Smooth muscle cell (in vitro differentiated cells): ENCODE measurements at regions not wholly inside any gene's neighbourhood (a gene's known extent, or its start where the extent isn't known, plus 50 kb on each side); places are given as distances from the start of the nearest gene placed in this dataset.

ENCODE experiments used
- DNase-seq: peaks from one replicate; lab custom pipeline; 2025; ENCODE audit not compliant: unreplicated experiment; lab: John Stamatoyannopoulos, UW
- H2AFZ ChIP-seq: fragments of 200-600 bp; sonication (generic); 2 replicates; pipeline ENCODE4 v1.6.0; 2016; ENCODE audit warnings: antibody characterized with exemption, low read depth, mild to moderate bottlenecking
- H3F3A ChIP-seq: fragments of 200-600 bp; sonication (generic); 2 replicates; pipeline ENCODE4 v1.6.0; 2017; ENCODE audit warnings: antibody characterized with exemption, low read depth
- H3K27ac ChIP-seq: fragments of 200-600 bp; sonication (generic); 2 replicates; pipeline ENCODE4 v1.5.1; 2016; ENCODE audit warnings: low read depth, mild to moderate bottlenecking
- H3K27me3 ChIP-seq: fragments of 200-600 bp; sonication (generic); 2 replicates; pipeline ENCODE4 v1.6.1; 2016; ENCODE audit warnings: low read depth, mild to moderate bottlenecking
- H3K36me3 ChIP-seq: fragments of 200-600 bp; sonication (generic); 2 replicates; pipeline ENCODE4 v1.5.1; 2016; ENCODE audit warnings: low read depth
- H3K4me1 ChIP-seq: fragments of 200-600 bp; sonication (generic); 2 replicates; pipeline ENCODE4 v1.5.1; 2016; ENCODE audit warnings: low read depth
- H3K4me2 ChIP-seq: fragments of 200-600 bp; sonication (generic); 2 replicates; pipeline ENCODE4 v1.6.0; 2016; ENCODE audit warnings: mild to moderate bottlenecking
- H3K4me3 ChIP-seq: fragments of 200-600 bp; sonication (generic); 2 replicates; pipeline ENCODE4 v1.5.1; 2016; ENCODE audit warnings: mild to moderate bottlenecking
- H3K79me2 ChIP-seq: fragments of 200-600 bp; sonication (generic); 2 replicates; pipeline ENCODE4 v1.6.0; 2016; ENCODE audit warnings: low read depth, mild to moderate bottlenecking
- H3K9ac ChIP-seq: fragments of 200-600 bp; sonication (generic); 2 replicates; pipeline ENCODE4 v1.6.0; 2016; ENCODE audit warnings: low read depth
- H3K9me3 ChIP-seq: fragments of 200-600 bp; sonication (generic); replicated peaks from 2 replicates; pipeline ENCODE4 v1.5.1; 2016; ENCODE audit warnings: low read depth
- H4K20me1 ChIP-seq: fragments of 200-600 bp; sonication (generic); 2 replicates; pipeline ENCODE4 v1.6.0; 2016; ENCODE audit warnings: low read depth
- CTCF ChIP-seq: fragments of 200-600 bp; sonication (generic); IDR thresholded peaks from 2 replicates; pipeline ENCODE4 v1.5.1; 2017; ENCODE audit warnings: borderline replicate concordance, mild to moderate bottlenecking, antibody characterized with exemption; ENCODE audit not compliant: insufficient read depth, poor library complexity, severe bottlenecking
- WGBS: methylation state at CpG from one replicate; pipeline ENCODE4 v1.1.7; 2016; ENCODE audit warnings: low lambda C conversion rate; 5-methylcytosine and 5-hydroxymethylcytosine counted together

- Histone ChIP-seq H2AFZ (no peak overlapping the region), H3K27me3 (no peaks in the 10 kb centered on the region), H3K9ac (no peak overlapping the region), H3K27ac (no peak overlapping the region), H3K79me2 (no peaks in the 10 kb centered on the region), H3K4me1 (no peaks in the 10 kb centered on the region), H3K9me3 (no peaks in the 10 kb centered on the region), H4K20me1 (no peaks in the 10 kb centered on the region), H3K4me3 (no peak overlapping the region), H3K36me3 (no peaks in the 10 kb centered on the region), H3F3A (no peaks in the 10 kb centered on the region), H3K4me2 (no peak overlapping the region)
- TF ChIP-seq CTCF = no peak
- WGBS = 81% methylated on average over 8 of the region's 8 CpGs
- DNase-seq = no peak
These were observed 136.5 kb upstream of the TNP1 start for GRCh38 chr2:216996279-216996845.

- Histone ChIP-seq H3K9me3 (no peaks in the 10 kb centered on the region), H3K27me3 (no peaks in the 10 kb centered on the region), H3K4me1 (no peaks in the 10 kb centered on the region), H2AFZ (peak overlapping the region; percentile 70), H3K4me2 (peak overlapping the region; percentile 41), H3K4me3 (no peak overlapping the region), H4K20me1 (no peaks in the 10 kb centered on the region), H3F3A (no peaks in the 10 kb centered on the region), H3K36me3 (no peaks in the 10 kb centered on the region), H3K9ac (no peak overlapping the region), H3K27ac (no peak overlapping the region), H3K79me2 (no peaks in the 10 kb centered on the region)
- no peak for DNase-seq
- TF ChIP-seq CTCF = no peak
- 77% methylated on average over 7 of the region's 7 CpGs for WGBS
These were observed 134.5 kb upstream of the TNP1 start for GRCh38 chr2:216994353-216994854.

- Histone ChIP-seq H3F3A (no peaks in the 10 kb centered on the region), H3K9me3 (no peaks in the 10 kb centered on the region), H3K36me3 (no peaks in the 10 kb centered on the region), H3K4me2 (peak overlapping the region; percentile 20), H3K4me1 (no peaks in the 10 kb centered on the region), H3K79me2 (no peaks in the 10 kb centered on the region), H3K27ac (no peak overlapping the region), H2AFZ (peak overlapping the region; percentile 84), H4K20me1 (no peaks in the 10 kb centered on the region), H3K27me3 (no peaks in the 10 kb centered on the region), H3K4me3 (no peak overlapping the region), H3K9ac (no peak overlapping the region)
- no peak for DNase-seq
- WGBS = 77% methylated on average over 3 of the region's 3 CpGs
- no peak for TF ChIP-seq CTCF
These were observed 132.3 kb upstream of the TNP1 start for GRCh38 chr2:216992056-216992675.

- no peak for TF ChIP-seq CTCF
- H2AFZ ChIP-seq = peak overlapping the region; percentile 84
- no peak overlapping the region for H3K27ac ChIP-seq
- no peaks in the 10 kb centered on the region for H3K4me1 ChIP-seq
- DNase-seq = no peak
- no peaks in the 10 kb centered on the region for H3K27me3 ChIP-seq
- no peaks in the 10 kb centered on the region for H3F3A ChIP-seq
- no peaks in the 10 kb centered on the region for H4K20me1 ChIP-seq
- no peak overlapping the region for H3K4me3 ChIP-seq
- WGBS = 9% methylated on average over 1 of the region's 1 CpG
- H3K79me2 ChIP-seq = no peaks in the 10 kb centered on the region
- peak overlapping the region; percentile 11 for H3K4me2 ChIP-seq
- no peaks in the 10 kb centered on the region for H3K9me3 ChIP-seq
- no peak overlapping the region for H3K9ac ChIP-seq
- no peaks in the 10 kb centered on the region for H3K36me3 ChIP-seq
These were observed 131.7 kb upstream of the TNP1 start for GRCh38 chr2:216991563-216991962.
